Inferior parietal cortex (tissue), 1 donor: ENCODE measurements at regions not wholly inside any gene's neighbourhood (a gene's known extent, or its start where the extent isn't known, plus 50 kb on each side); places are given as distances from the start of the nearest gene placed in this dataset.
"Not testable (repeated sequence)": the region's sequence is repeated elsewhere in the genome, so short reads cannot be mapped to it uniquely, and the experiment has no call there.

Experiments used
- DNase-seq: peaks from one replicate; pipeline ENCODE4 v3.0.0-alpha.2; 2016; ENCODE audit errors: extremely low spot score

DNA sequence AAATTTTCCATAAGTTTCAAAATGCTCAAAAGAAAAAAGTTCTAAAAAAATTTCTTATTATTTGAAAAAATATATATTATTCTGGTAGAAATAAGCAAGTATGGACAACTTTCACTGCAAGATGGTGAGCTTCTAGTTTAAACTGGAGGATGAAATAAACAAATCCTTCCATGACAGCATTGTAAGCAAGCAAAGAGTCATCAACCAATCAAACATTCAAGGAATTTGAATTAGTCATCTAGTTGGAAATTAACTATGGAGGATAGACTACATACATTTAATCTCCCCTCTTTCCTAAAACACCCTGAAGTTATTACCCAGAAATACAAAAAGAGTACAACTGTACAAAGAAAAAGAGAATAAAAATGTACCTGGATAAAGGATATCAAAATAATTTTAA lies 51.0 kb upstream of the IRX5 start:
- no peak for DNase-seq

DNA sequence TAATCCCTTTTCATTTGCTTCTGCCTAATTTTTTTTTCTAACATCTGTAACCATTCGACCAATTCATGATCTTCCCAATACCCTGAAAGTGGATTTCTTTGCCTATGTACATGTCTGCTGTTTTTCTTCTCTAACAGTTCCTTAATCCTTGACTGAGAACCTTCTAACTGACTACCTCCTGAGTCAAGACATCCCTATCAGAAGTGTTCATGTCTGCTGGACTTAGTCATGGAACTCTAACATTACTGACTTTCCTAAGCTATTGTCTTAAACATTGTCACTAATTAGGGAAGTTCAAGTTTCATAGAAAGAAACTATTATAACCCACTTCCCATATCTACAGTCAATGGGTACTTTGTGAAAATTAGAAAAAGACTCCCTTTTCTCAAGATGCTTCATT lies 52.4 kb upstream of the IRX5 start:
- no peak for DNase-seq

DNA sequence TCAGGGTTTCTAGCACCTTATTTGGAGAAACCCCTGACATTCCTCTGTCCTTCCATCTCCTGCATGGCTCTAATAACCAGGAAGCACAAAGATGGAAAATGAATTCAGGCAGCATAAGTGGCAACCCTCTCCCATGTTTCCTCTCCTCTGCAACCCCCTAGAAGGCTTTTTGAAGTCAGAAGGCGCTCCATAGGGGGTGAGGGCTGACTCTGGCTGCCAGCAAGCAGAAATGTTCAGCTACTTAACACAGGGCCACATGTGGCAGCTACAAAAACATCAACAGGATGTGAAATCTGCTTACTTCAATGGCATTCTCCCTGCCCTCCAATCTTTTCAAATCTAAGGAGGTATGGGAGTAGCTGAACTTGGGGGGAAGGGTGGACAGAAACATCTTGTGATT lies 55.2 kb upstream of the IRX5 start:
- no peak for DNase-seq

DNA sequence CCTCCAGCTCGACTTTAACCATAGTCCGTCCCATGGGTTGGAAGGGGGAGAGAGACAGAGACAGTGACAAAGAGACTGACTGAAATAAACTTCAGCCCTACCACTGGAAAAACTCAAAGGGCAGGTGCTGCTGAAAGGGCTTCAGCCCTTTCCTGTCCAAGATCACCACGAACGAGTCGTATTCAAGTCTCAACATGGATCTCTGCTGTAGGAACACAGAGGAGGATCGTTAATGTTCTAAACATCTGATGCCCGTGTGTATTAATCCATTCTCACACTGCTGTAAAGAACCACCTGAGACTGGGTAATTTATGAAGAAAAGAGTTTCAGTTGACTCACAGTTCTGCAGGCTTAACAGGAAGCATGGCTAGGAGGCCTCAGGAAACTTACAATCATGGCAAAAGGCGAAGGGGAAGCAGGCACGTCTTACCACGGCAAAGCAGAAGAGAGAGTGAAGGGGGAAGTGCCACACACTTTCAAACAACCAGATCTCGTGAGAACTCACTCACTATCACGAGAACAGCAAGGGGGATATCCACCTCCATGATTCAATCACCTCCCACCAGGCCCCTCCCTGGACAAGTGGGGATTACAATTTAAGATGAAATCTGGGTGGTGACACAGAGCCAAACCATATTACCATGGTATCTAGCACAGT lies 56.8 kb upstream of the IRX5 start:
- not testable (repeated sequence) for DNase-seq

DNA sequence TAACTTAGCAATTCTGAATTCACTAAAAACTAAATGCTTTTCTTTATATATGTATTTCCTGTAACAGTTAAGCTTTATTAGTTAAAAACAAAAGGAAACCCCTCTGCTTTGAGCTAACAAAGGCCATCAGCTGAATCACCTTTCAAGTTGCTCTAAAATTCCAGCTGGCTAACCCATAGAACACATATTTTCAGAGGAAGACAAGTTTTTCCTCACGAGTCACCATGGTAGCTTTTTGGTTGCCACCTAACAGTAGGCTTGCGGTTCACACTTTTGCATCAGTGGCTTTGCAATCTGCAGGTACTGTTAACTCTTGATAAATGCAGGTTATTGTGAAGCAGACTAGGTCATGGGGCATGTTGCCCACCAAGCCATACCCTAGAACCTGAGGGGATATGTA lies 57.6 kb upstream of the IRX5 start:
- DNase-seq, result no peak

DNA sequence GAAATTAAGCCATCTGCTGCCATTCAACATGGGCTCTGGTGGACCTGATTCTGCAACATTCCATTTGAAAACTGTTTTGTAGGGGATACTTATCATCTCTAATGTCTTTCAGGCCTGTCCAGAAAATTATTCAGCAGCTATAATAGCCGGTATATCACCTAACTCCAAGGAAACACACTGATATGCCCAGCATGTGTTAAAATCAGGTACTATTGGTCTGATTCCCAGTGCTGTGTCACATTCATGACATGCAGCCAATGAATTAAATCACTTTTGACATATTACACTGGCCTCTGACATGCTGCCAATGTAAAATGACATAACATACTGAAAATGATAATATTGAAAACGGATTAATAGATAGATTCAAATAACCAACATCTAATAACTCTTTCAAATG lies 60.5 kb upstream of the IRX5 start:
- no peak for DNase-seq

DNA sequence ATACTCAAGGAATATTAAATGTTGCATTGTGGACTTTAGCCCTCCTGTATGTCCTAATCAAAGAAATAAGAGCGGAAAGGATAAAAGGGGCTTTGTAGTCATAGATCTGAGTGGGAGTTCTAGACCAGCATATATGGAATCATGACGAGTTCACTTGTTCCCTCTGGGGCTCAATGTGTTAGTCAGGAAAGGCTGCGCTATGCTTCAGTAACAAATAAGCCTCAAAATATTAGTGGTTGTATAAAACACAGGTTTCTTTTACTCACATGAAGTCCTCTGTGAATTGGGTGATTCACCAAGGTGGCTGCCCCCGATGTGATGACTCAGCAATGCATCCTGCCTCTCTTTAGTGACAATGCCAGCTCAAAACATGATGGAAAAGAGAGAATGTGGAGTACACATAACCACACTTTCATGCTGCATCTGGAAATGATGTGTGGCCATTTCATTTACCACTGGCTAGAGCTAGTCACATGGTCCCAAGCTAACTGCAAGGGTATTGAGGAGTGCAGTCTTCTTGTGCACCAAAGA lies 63.3 kb upstream of the IRX5 start:
- DNase-seq, result no peak

DNA sequence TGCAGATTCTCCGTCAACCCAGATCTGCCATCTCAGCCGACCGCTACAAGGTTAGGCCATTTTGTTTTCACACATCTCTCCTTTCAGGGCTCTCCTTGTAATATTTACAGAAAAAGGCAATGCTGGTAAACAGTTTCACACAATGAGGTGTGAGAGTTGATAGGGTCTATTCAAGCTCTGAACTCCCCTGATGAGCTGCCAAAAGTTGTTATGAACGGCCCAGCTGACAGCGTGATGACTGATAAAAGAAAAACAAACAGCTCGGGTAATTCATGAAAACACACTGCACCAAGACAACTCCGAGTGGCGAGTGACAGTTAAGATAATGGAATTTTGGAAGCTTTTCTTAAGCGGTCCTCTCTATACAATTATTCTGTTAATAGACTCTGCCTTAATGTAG lies 68.1 kb upstream of the IRX5 start:
- no peak for DNase-seq

DNA sequence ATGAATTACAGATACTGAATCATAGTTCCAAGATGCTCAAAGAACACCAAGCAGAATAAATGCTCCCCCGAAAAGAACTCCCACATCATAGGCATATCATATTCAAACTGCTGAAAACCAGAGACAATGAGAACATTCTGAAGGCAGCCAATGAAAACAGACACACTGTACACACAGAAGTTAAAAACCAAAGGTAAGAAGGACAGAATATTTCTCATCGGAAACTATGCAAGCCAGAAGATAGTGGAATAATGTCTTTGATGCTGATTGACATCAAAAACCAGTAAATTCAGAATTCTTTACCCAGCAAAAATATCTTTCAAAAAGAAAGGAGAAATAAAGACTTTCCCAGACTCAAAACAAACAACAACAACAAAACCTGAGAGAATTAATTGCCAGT lies 73.8 kb upstream of the IRX5 start:
- DNase-seq, result no peak

DNA sequence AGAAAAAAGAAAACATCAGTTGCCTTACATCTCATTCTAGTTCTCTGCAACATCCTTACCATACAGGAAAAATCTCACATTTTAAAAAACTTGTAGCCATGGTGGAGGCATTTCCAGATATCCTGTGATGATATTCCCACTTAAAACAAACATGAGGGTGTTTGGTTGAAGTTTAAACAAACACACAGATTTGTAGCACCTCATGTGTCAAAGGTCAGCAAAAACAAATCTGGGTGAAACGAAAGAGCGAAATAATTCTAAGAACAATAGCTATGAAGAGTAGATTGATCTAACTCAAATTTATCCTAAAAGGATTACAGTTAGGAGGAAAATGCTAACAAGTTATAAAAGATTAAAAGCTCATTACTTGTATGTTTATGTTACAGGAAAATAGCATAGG lies 83.1 kb upstream of the IRX5 start:
- no peak for DNase-seq

DNA sequence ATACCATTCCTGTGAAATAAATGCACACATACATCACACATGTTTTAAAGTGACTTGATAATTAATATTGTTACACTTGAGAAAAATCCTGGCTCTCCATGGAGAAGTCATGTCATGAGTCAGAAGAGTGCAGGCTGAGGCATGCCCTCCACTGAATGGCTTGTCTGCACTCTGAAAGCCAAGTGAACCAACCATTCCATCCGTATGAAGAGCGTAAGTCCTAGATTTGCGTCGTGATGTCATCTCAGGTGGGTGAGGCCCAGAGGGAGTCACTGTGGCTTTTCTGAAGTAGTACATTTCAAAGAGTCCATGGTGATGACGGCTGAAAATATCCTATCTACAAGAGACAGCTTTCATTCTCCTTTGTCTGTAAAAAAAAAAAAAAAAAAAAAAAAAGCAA lies 83.5 kb upstream of the IRX5 start:
- DNase-seq, result no peak

DNA sequence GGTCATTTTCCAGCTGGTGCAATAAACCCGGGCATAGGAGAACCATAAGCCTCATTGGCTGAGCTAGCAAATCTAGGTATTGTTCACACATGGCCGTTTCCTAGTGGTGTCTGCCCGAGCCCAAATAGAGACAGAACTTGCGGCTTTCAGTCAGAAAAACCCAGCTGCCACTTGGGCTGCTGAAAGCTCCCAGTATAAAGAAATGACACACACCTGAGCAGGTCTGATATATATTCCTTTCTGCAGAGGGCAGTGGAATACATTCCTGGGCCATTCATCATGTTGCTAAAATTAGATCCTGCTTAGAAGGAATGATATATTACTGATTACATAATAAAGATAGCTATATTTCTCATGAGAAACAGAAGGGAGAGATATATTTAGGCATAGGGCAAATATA lies 83.9 kb upstream of the IRX5 start:
- DNase-seq, result no peak

DNA sequence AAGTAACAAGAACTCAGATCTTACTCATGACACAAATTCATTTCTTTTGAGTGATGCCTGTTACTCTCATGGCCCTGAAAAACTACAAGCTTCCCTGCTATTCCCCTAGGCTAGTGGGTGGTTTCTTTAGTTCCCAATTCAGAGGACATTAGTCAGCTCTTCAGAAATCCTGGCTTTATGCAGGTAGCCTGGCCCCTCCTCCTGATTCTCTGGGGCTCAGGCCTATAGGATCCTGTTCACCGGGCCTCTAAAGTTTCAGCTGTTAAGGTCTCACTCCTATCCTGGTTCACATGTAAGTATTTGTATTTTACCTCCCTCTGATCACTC lies 87.3 kb upstream of the IRX5 start:
- DNase-seq, result no peak

DNA sequence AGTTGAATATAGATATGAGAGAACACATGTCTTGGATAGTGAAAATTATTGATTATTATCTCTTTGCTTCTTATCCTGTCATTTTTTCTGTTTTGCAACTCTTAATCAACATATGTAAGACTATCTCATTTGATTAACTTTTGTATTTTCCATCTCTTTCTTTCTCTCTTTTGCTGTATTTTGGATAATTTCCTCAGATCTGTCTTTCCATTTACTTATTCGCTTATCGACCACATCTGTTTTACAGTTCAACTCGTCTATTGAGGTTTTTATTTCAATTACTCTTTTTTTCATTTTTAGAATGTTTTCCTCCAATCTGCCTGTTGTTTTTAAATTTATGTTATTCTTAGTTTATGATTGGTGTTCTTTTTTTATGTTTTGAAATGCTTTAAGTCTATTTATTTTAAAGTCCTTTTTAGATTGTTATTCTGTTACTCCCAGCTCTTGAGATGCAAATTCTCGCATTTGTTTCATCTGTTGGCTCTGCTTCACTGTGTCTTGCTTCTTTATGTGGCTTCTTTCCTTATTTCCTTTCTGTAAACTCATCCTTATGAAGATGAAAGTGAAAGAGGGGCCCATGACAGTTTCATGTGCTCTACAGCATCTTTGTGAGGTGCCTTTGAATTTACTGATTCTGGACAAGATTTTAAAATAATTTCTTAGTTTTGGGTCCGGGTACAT lies 87.8 kb upstream of the IRX5 start:
- no peak for DNase-seq

DNA sequence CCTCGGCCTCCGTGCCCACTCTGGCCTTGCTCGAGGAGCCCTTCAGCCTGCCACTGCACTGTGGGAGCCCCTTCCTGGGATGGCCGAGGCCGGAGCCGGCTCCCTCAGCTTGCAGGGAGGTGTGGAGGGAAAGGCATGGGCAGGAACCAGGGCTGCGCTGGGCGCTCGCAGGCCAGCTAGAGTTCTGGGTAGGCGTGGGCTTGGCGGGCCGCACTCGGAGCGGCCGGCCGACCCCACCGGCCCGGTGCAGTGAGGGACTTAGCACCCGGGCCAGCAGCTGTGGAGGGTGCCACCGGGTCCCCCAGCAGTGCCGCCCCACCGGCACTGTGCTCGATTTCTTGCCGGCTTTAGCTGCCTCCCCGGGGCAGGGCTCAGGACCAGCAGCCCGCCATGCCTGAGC lies 101.0 kb upstream of the IRX5 start:
- no peak for DNase-seq

DNA sequence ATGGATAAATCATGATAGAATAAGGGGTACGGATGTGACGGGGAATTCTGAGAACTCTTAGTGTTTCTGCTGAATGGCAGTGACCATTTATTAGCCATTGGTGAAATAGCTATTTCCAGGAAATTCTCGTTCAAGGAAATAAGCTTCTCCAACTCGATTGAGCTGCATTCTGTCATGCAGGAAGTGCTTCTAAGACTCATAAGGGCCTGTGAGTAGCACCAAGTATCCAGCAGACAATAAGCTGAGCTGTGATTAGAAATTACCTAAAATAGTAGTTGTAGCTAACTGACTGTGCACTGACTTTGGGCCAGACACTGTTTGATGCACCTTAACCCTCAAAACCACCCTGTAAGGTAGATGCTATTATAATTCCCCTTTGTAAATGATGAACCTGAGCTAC lies 107.8 kb upstream of the IRX5 start:
- DNase-seq, result no peak

DNA sequence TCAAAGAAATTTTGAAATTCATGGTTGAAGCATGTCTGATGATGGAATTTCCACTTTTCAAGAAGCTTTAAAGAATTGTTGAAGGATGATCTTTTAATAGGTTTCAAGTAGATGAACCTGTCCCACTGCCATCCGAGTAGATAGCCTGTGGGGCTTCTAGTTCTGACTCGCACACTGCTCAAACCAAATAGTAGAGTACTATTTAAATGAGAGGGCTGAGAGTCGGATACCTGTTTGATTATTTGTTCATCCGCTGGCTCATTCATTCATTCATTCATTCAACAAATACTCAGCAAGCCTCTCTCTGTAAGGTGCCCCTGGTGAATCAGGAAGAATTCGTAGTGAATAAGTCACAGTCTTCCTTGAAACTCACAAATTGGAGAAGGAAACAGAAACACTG lies 108.2 kb upstream of the IRX5 start:
- no peak for DNase-seq

DNA sequence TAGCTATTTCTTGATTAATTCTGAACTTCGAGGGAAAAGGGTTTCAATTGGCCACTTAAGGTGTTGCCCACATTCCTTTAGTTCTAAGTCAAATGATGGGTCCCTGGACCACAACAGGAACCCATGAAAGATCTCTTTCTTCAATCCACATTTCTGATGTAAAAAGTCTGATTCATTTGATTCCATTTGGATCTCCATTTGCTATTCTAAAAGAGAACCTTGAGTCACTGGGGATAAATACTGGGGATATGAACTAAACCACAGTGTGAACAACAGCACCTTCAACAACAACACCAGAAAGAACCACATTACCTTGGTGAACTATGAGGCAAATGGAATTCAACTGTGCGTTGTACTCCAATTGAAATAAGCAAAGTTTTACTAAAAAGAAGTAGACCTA lies 108.9 kb upstream of the IRX5 start:
- DNase-seq, result no peak

DNA sequence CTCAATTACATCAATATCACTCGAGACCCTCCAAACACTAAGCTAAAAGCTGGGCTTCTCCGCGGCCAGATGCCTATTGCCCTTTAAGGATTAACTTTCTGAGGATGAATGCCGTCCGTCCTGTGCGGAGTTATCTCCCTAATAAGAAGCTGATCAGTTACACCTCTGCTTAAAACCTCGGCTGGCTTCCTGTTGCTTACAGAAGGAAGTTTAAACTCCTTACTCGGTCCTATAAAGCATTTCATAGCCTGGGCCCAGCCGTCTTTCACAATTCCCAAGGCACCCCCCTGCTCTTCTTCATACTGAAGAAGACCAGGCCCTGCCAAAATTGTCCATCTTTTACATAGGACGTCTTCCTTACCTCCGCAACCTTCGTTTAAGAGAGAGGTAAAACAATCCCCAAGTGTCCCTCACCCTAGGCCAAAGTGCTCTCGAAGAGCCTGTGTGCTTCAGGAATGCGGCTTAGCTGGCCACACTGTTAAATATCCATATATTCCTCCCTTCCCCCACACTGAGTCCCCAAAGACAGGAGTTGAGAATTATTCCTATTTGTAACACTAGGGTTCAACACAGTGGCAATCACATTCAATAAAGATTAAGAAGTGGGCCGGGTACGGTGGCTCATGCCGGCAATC lies 112.6 kb upstream of the IRX5 start:
- no peak for DNase-seq

DNA sequence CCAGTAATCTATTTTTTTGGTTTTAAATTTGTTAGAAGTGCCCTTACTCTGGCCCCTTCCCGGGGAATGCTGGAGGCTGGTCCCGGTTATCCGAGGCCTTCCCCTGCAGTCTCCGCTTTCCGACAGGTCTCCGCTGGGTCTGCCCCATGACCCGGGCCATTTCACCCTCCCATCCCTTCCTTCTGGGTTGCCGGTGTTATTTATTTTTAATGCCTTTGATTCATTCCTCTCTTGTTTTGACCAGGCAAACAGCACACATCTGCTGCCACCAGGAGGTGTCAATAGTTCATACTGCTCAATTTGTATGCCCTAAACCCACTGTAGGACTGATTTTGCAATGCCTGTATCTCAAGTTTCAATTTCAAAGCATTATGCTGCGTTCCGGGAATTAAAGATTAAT lies 113.2 kb upstream of the IRX5 start:
- no peak for DNase-seq

DNA sequence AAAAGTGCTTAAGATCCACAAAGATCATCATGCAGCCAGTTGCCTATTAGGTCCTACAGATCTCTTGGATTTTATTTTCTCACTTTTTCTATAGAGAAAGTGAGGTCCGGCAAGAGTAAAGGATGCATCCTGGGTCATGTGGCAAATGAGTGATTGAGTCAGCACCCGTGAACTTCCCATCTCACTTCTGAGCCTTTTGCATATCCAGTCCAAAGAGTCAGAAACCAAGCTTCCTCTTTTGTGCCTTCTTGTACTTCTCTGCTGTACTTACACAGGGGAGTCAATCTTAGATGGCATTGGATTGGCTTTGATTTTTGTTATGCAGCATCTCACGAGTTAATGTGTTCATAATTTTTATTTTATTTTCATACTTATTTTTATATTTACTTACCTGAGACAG lies 114.2 kb upstream of the IRX5 start:
- DNase-seq, result no peak

DNA sequence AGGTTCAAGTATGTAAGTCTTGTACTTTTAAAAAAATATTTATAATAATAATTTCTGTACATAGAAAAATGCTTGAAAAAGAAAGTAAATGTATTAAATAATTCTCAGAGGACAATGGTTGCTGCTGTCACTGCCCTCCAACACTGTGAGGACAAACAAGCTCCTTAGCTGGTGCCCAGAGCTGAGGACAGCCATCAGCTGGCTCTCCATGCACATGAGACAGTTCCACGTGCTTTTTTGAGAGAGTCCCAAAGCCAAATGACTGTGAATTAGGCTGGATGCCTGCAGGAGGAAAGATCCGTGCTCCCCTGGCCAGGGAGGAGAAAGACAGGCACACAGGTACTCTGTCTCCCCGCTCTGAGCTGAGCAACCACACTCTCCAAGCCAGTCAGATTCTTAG lies 115.5 kb upstream of the IRX5 start:
- DNase-seq, result no peak

DNA sequence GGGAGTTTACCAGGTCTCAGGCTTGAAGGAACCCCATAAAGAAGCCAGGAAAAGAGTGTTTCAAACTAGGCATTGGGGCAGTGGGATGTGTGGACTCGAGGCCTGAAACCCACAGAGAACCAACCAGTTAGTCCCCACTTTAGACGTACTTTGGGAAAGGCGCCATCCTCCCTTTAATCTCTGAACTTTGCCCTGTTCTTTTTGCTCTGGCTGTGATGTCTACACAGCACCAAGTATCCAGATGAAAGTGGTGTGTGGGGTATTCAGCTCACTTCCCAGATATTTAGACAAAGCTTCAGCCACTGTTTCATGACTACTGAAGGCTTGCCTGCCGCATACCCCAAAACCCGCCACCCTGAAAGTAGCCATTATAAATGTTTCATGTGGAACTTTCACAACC lies 116.9 kb upstream of the IRX5 start:
- no peak for DNase-seq

DNA sequence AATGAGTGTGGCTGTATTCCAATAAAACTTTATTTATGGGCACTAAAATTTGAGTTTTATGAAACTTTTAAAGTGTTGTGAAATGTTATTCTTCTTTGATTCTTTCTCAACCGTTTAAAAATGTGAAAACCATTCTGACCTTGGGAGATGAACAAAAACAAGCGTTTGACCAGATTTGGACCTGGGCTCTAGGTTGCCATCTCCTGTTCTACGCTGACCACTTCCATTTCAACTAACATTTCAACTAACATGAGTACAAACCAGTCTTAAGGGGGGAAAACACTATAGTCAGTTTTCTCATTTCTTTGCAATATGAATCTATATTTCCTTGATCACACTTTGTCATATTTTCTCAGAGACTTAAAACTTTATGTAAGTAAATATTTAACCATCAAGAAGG lies 118.4 kb upstream of the IRX5 start:
- no peak for DNase-seq
